CD4-positive, alpha-beta T cell treated with Interleukin-21 for 1 hour (primary cell): ENCODE measurements at regions not wholly inside any gene's neighbourhood (a gene's known extent, or its start where the extent isn't known, plus 50 kb on each side); places are given as distances from the start of the nearest gene placed in this dataset.
"Not testable (repeated sequence)": the region's sequence is repeated elsewhere in the genome, so short reads cannot be mapped to it uniquely, and the experiment has no call there.

Experiments
- DNase-seq: peaks from one replicate; pipeline ENCODE4 v3.0.0-alpha.2; 2020

- DNase-seq: no peak
Measured at GRCh38 chr5:91495699-91496098, 112.6 kb upstream of the ARRDC3 start.

- DNase-seq: no peak
Measured at GRCh38 chr5:91494447-91494996, 111.4 kb upstream of the ARRDC3 start.

GRCh38 chr5:91493086-91493485 lies 110.0 kb upstream of the ARRDC3 start:
- no peak for DNase-seq

- no peak for DNase-seq
Measured at GRCh38 chr5:91491229-91491628, 108.1 kb upstream of the ARRDC3 start.

GRCh38 chr5:91490316-91490715 lies 107.2 kb upstream of the ARRDC3 start:
- DNase-seq: no peak

- no peak for DNase-seq
Measured at GRCh38 chr5:91487420-91487819, 104.3 kb upstream of the ARRDC3 start.

- no peak for DNase-seq
Measured at GRCh38 chr5:91486638-91487037, 103.5 kb upstream of the ARRDC3 start.

GRCh38 chr5:91484662-91485061 lies 101.5 kb upstream of the ARRDC3 start:
- DNase-seq: no peak

GRCh38 chr5:91479376-91479775 lies 96.3 kb upstream of the ARRDC3 start:
- DNase-seq: not testable (repeated sequence)

GRCh38 chr5:91478096-91478495 lies 95.0 kb upstream of the ARRDC3 start:
- no peak for DNase-seq

- DNase-seq: no peak
Measured at GRCh38 chr5:91477408-91477807, 94.3 kb upstream of the ARRDC3 start.

GRCh38 chr5:91474201-91474600 lies 91.1 kb upstream of the ARRDC3 start:
- no peak for DNase-seq

- DNase-seq: no peak
Measured at GRCh38 chr5:91472631-91473030, 89.5 kb upstream of the ARRDC3 start.

GRCh38 chr5:91469517-91470165 lies 86.5 kb upstream of the ARRDC3 start:
- DNase-seq: no peak

GRCh38 chr5:91468651-91469422 lies 85.7 kb upstream of the ARRDC3 start:
- DNase-seq: no peak

GRCh38 chr5:91464886-91465646 lies 81.9 kb upstream of the ARRDC3 start:
- DNase-seq: no peak

GRCh38 chr5:91457681-91458058 lies 74.6 kb upstream of the ARRDC3 start:
- DNase-seq: no peak

- DNase-seq: no peak
Measured at GRCh38 chr5:91456928-91457680, 74.0 kb upstream of the ARRDC3 start.

GRCh38 chr5:91449083-91449482 lies 66.0 kb upstream of the ARRDC3 start:
- DNase-seq: no peak

GRCh38 chr5:91448079-91448478 lies 65.0 kb upstream of the ARRDC3 start:
- not testable (repeated sequence) for DNase-seq

- DNase-seq: not testable (repeated sequence)
Measured at GRCh38 chr5:91446880-91447279, 63.8 kb upstream of the ARRDC3 start.

- no peak for DNase-seq
Measured at GRCh38 chr5:91443761-91444467, 60.8 kb upstream of the ARRDC3 start.
